ENCODE measurements at regions not wholly inside any gene's neighbourhood (a gene's known extent, or its start where the extent isn't known, plus 50 kb on each side); places are given as distances from the start of the nearest gene placed in this dataset.

DNA sequence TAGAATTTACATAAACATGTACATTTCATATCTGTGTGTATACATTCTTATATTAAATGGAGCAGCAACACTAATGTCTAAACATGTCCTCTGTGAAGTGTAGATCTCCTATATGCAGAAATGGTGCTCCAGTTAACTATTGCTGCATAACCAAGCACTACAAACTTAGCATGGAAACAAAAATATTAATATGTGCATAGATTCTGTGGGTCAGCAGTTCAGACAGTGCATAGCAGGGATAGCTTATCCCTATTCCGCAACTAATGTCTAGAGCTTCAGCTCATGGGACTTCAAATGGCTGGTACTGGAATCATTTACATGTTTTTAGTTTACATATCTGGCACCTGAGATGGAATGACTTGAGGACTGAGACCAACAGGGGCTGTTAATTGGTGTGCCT lies 652.1 kb downstream of the TLE4 start:
- DNase-seq (ENCODE audit: low read depth), result no peak

DNA sequence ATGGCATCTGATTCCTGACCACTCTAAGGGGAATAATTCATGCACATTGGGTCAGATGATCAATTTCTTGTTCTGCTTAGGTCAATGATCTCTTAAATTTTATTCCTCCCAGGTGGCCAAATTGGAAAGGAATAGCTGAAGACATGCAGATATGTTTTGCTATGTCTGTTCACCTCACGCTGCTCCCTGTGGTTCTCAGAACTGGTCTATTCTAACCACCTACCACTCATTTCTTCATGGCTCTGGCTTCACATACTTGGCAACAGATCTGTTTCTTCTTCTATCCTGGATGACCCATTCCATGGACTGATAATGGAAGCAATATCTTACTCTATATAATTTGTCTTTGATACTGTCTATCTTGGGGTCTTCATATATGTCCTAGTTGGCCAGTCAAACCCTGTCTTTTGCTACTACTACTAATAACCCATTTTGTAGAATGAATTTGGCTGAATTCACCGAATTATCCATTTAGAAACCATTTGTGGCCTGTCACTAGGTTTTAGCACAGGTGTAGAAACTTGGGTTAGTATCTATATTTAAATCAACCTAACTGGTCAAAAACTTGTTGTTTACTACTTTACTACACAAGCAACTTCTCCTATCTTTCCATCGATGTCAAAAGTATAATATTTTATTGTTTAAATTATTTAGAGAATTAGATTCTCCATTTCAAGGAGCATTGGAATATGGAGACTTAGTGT lies 650.9 kb downstream of the TLE4 start:
- no peak for DNase-seq (ENCODE audit: low read depth)

DNA sequence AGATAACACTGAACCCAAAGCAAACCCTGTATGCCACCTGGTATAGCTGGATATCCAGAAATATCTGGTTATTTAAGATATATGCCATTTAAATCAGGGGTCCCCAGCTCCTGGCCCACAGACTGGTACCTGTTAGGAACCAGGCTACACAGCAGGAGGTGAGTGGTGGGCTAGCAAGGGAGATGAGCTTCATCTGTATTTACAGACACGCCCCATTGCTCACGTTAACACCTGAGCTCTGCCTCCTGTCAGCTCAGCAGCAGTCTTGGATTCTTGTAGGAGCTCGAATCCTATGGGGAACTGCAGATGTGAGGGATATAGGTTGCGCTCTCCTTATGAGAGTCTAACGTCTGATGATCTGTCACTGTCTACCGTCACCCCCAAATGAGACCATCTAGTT lies 646.6 kb downstream of the TLE4 start:
- no peak for DNase-seq (ENCODE audit: low read depth)

DNA sequence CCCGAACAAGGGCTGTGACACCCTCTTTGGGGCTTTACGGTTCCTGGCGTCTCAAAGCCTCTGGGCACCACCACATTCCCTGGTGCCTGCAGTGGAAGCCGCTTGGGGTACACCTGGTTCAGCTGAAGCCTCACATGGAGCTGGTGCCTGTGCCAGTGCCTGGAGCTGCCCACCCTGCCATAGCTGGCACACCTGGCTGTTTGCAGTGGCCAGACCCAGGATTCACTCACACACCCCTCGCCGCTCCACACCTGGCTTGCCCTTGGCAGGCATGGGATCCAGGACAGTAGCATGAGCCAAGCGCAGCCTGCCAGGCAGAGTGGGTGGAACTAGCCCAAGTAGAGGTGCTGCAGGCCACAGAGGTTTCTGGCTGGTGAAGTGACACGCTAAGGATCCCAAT lies 641.8 kb downstream of the TLE4 start:
- DNase-seq (ENCODE audit: low read depth), result no peak

DNA sequence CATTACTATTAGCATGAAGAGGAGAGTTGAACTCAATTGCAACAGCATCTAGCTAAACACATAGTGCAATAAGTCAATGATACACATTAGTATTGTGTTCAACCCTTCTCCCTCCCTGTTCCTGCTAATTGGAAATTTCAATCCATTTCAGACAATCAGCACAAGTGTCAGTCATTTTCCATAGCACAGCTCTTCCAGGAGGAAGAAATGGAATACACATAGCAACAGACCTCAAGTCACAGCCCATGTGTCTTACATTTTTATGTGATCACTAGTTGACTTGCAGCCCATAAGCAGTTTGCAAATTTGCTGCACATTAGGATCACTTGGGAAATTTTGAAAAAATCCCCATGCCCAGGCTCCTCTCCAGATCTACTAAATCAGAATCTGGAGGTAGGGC lies 636.9 kb downstream of the TLE4 start:
- no peak for DNase-seq (ENCODE audit: low read depth)

DNA sequence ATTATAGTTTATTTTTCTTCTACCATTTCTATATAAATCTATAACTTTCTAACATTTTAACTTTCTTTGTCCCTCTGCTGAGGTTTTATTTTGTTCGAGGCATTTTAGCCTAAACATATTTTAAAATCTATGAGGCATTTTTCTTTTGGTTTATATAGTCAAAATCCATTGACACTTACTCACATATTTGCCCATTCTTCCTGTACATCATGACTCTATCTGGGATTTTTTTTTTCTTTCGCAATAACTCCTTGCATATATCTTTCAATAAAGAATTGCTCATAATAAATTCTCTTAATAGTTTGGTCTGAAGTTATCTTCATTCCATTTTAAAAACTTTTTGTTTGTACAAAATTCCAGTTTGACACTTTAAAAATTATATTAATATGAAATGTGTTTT lies 632.3 kb downstream of the TLE4 start:
- DNase-seq (ENCODE audit: low read depth), result no peak

DNA sequence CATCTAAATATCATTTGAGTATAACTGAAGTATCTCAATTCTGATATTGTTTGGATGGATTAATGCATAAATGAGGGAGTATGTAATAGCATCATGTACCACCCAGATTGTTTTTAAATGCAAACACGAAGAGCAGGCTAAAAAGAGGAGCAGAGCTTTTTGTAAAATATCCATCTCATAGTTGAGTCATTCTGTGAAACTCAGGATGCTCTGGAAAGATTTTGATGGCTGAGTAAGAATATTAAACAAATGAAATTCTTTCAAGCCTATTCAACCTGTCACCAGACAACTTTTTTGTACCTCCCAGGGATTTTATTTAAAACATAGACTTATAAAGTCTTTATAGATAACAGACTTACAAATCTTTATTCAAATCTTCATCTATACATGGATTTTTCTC lies 625.9 kb downstream of the TLE4 start:
- DNase-seq (ENCODE audit: low read depth), result no peak

DNA sequence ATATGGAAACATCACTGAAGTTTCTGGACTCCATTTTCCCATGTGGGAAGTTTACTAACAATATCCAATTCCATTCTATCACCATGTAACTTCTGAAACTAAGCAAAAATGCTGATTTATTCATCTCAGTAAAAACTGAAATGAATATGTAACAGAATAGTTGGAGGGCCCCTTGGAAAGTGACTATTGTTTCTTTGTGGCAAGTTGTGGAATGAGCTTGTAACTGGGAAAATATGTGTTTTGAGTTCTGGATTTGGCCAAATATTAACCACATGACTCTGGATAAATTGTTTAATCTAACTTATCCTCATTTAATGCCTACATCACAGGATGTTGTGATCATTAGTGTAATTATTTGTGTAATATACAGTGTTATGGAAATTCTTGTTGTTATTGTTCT lies 619.3 kb downstream of the TLE4 start:
- DNase-seq (ENCODE audit: low read depth), result no peak

DNA sequence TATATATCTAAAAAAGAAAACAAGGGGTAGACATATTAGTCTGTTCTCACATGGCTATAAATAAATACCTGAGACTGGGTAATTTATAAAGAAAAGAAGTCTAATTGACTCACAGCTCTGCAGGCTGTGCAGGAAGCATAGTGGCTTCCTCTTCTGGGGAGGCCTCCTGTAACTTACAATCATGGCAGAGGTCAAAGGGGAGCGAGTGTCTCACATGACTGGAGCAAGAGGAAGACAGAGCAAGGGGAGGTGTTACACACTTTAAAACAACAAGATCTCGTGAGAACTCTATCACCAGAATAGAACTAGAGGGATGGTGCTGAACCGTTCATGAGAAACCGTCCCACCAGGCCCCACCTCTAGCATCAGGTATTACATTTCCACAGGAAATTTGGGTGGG lies 616.8 kb downstream of the TLE4 start:
- no peak for DNase-seq (ENCODE audit: low read depth)

DNA sequence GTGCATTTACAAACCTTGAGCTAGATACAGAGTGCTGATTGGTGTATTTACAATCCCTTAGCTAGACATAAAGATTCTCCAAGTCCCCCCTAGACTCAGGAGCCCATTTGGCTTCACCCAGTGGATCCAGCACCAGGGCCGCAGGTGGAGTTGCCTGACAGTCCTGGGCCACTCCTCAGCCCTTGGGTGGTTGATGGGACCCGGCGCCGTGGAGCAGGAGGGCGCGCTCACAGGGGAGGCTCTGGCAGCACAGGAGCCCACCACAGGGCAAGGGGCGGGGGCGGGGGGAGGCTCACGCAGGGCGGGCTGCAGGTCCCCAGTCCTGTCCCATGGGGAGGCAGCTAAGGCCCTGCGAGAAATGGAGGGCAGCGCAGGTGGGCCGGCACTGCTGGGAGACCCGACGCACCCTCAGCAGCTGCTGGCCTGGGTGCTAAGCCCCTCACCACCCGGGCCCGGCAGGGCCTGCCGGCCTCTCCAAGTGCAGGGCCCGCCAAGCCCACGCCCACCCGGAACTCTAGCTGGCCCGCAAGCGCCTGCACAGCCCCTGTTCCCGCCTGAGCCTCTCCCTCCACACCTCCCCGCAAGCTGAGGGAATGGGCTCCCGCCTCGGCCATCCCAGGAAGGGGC lies 613.5 kb downstream of the TLE4 start:
- DNase-seq (ENCODE audit: low read depth), result no peak

DNA sequence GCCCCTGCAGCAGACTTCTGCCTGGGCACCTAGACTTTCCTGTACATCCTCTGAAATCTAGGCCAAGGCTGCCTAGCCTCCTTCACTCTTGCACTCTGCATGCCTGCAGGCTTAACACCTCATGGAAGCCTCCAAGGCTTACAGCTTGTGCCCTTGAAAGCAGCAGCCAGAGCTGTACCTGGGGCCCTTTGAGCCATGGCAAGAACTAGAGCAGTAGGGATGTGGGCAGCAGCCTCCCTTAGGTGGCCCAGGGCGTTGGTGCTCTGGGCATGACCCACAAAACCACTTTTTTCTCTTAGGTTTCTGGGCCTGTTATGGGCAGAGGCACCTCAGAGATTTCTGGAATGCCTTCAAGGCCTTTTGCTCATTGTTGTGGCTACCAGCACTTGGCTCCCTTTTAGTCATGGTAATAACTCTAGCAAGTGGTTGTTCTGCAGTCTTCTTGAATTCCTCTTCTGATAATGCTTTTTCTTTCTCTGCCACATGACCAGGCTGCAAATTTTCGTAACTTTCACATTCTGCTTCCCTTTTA lies 606.2 kb downstream of the TLE4 start:
- DNase-seq (ENCODE audit: low read depth), result no peak

DNA sequence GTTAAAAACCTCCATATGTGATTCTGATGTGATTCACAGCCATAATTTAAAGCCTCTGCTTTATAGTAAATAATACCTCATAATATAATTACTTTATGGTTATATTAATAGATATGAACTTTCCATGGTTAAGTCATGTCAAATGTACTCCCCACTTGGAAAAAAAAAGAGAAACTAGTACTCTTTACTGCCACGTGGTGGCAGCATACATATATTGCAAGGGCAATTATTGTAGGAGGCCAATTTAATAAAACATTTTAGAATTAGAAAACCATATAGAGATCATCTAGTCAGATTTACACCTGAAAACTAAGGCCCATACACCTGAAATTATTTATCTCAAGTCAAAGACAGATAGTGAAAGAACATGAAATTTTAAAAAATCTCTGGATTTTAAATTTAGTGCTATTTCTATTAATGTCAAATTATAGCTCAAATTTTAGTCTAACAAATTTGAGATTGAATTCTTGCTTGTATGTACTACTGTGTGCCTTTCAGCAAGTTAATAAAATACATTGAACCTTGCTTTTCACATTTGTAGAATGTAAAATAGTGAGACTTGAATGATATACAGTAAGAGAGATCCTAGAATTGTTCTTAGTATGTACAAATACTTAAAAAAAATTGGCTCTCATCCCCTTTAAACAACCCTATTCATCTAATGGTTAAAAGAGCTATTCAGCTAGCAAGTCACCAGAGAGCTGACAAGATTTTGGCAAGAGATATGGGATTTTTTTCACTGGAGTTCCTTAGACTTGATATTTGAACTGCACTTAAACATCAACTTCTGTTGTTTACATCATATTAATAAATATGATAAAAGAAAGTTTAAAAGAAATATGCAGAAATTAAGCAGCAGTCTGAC lies 603.8 kb downstream of the TLE4 start:
- no peak for DNase-seq (ENCODE audit: low read depth)

DNA sequence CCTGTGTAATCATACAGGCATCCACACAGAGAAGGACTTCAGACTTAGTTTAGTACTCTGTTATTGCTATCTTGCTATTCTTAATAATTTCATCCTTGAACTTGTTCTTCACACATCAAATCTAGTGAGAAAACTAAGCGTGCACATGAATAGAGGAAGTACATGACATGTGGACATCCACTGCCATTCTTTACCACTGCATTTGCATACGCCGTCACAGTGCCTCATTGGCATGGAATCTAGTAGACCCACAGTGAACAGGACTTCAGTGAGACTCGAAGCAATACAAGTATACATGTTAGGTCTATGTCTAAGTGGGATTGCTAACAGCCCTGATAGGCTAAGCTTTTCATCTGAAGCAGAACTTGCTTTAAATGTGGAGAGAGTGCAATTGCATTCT lies 592.1 kb downstream of the TLE4 start:
- DNase-seq (ENCODE audit: low read depth), result no peak

DNA sequence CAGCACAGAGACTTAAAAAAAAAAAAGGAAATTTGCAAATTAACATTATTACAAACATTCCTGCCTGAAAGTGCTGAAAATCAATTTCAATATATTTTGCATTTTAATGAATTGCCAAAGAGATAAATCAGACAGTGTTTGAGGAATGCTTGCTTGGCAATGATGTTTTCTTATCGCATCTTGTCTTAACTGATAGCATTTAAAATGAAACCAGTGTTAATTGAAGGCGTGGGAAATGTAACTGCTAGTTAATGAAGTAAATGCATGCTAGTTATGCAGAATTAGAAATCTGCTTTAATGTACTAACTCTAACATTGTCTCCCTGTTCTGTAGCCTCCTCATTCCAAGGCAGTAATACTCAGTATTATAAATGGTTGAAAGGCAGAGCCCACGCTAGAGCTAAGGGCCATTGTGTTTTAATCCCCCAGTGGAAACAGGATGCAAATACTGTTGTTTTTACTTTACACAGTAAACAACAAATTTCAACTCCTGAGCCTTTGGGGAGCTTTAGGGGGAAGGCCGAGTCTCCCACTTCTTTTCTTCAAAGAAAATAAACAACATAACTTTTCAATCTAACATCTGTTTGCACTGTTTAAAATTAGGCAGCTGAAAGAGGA lies 586.9 kb downstream of the TLE4 start:
- DNase-seq (ENCODE audit: low read depth), result no peak

DNA sequence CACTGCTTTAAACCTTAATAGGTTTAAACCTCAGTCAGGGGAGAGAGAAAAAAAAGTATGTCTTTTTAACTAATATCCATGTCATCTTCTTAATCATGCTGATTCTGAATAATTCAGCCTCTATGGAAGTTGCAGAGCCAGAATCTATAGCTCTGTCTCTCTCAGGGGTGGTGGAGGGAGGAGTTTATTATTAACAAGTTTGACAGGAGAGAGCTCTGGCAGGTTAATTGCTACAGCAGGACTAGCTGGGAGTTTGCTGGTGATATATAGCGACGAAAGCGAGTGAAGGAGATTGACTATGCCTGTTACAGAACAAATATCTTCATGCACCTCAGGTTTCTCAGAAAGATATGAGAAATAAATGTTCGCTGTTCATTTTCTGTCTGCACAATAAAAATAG lies 586.4 kb downstream of the TLE4 start:
- no peak for DNase-seq (ENCODE audit: low read depth)

DNA sequence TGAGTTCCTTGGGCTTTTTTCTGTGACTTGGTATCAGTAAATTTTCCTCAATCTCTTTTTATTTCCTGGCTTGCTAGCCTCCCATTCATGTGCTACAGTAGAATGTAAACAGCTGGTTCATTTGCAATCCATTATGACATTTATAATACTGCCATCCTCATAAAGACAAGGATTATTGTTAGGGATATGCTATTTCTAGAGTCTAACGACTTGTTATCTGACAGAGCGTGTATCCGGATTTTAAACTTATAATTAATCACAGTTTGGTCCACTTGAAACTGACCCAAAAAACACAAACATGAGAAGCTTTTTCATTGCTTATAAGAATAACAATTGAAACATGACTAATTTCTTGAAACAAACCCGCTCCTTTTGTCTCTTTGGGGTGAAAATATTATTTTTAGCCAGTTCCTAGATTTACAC lies 585.8 kb downstream of the TLE4 start:
- DNase-seq (ENCODE audit: low read depth), result no peak

DNA sequence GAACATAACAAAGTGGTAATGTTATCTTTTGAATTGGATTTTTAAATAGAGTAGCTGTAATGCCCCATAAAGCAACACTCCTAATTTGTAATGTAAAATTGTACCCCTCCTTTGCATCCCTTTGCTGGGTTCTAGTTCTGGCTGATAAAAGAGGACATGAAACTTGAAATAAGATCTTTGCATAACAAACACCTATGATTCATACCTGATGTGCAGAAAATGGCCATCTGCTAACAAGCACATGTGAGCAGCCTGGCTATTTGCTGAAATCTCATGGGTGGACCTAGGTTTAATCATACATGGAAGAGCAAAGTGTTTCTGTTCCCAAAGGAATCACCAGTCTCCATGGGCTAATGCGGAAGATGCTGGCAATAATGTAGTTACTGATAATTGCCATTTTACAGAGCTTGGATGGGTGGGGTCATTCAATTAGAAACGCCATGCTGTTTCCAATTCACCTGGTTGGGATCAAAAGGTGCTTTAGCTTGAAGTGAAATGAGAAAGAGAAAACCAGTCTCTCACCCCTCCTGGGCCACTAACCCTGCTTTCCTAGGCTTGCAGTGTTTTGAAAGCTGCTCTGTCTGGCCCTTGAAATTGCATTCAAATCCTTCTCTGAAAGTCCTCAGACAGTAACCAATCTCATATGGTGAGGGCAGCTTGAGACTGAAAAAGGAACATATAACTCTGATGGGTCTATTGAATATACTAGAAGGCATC lies 585.1 kb downstream of the TLE4 start:
- no peak for DNase-seq (ENCODE audit: low read depth)

DNA sequence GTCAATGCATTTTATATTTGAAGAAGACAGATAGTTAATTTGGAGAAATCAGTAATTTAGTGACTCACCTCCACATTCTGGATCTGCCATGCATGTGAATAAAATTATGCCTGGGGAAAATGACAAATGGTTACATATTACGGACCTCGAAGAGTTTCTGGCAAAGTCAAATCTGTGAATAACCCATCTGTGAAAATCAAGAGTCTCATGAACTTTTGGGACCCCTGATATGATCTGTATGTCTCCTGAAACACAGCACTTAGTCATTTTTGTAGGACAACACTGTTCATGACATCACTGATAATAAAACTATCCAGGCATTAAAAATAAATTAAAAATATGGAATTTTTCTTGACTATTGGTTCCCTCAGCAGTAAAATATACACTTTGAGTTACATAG lies 584.5 kb downstream of the TLE4 start:
- DNase-seq (ENCODE audit: low read depth), result no peak

DNA sequence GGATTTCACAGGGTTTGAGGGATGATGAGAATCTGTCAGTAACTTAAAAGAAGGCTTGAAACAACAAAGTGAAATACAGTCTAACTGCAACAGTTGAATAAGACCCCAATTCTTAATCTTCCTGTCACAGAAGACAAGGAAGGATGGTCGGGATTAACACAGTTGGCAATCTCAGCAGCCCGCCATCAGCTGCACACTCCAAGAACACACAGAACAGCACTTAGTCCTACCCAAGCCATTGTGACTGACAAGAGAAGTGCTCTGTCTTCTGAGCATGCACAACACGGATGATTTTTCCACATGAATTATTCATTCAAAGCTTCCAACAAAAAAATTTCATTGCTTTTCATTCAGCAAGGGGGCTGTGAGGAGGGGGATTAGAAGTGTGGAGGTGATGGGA lies 576.1 kb downstream of the TLE4 start:
- DNase-seq (ENCODE audit: low read depth), result no peak

DNA sequence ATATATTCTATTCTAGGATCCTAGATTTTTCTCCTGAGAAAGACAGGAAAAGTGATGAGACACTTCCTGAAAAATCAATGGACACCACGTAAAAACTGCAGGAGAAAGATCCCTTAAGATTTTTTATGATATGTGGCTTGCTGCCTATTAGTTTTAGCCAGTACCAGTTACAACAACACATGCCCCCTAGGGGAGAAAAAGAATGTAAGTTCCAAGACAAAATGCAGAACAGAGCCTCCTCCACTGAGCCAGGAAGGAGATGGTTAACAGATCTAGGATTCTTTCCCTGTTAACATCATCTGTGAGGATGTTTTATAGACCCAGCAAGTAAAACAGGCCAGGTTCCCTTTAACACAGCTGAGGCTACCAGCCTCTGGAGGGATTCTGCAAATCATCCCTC lies 574.7 kb downstream of the TLE4 start:
- DNase-seq (ENCODE audit: low read depth), result no peak

DNA sequence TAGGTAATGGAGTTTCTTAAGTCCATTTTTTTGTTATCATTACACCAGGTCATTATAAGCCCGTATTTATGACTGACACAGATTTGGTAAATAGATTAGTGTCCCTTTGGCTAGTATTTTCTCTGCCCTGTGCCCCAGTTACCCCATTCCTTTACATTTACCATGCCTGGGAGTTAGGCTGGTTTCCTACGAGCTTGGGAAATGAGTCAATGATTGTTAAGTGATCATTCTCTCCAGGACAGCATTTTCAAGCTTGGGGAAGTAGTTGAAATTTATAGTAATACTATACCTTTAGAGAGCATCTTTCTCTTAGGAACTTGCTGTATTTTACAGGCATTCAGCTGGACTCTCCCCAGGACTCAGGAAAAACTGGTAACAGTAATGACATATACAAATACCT lies 573.1 kb downstream of the TLE4 start:
- DNase-seq (ENCODE audit: low read depth), result no peak

DNA sequence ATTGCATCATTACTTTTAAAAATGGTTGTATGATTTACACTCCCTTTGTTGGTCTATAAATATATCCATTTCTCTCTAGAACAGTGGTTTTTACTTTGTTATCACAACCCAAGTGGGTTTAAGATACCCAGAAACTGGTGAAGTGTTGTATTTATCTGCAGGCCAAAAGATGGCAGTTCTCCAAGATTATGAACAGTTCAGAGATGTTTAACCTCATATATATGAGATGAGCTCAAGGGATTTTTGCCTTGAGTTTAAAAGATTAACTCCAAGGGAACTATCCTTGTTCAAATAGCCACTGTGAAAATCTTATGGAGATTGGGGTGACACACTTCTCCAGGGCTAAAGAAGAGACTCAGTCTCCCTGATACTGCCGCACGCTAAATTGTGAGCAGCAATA lies 572.6 kb downstream of the TLE4 start:
- no peak for DNase-seq (ENCODE audit: low read depth)
